Heart left ventricle (tissue), 16 donors: ENCODE measurements at regions not wholly inside any gene's neighbourhood (a gene's known extent, or its start where the extent isn't known, plus 50 kb on each side); places are given as distances from the start of the nearest gene placed in this dataset.

Experiments
- ATAC-seq, 4 donors: fragments of 200-7000 bp; cut with Tn5 transposase; one replicate each; pipeline ENCODE4 v1.9.1; 2020 to 2022; ENCODE audit warnings: moderate library complexity in 4 of 4, mild to moderate bottlenecking in 3 of 4, moderate number of reproducible peaks in 1 of 4
- DNase-seq, 5 donors: peaks; one replicate each; pipeline ENCODE4 v3.0.0-alpha.2; 2020
- H3K27ac ChIP-seq, 12 donors: fragments of 200-600 bp; sonication (generic) in 4 of 12; one replicate each; pipeline versions ENCODE4 v1.5.0 to v1.8.0; 2016 to 2022; ENCODE audit warnings: mild to moderate bottlenecking in 2 of 12
- H3K27me3 ChIP-seq, 9 donors: fragments of 200-600 bp; sonication (generic) in 2 of 9; one replicate each; pipeline versions ENCODE4 v1.5.1 to v1.8.0; 2016 to 2022; ENCODE audit warnings: mild to moderate bottlenecking in 3 of 9
- H3K36me3 ChIP-seq, 9 donors: fragments of 200-600 bp; sonication (generic) in 2 of 9; one replicate each; pipeline versions ENCODE4 v1.5.0 to v1.8.0; 2018 to 2022; ENCODE audit warnings: mild to moderate bottlenecking in 2 of 9
- H3K4me1 ChIP-seq, 12 donors: fragments of 200-600 bp; sonication (generic) in 4 of 12; one replicate each; pipeline versions ENCODE4 v1.5.0 to v1.8.0; 2016 to 2022; ENCODE audit warnings: mild to moderate bottlenecking in 3 of 12
- H3K4me3 ChIP-seq, 12 donors: fragments of 200-600 bp; sonication (generic) in 4 of 12; one replicate each; pipeline versions ENCODE4 v1.5.0 to v1.8.0; 2017 to 2022; ENCODE audit warnings: mild to moderate bottlenecking in 9 of 12, moderate library complexity in 4 of 12
- H3K9me3 ChIP-seq, 12 donors: fragments of 200-600 bp; sonication (generic) in 4 of 12; one replicate each; pipeline versions ENCODE4 v1.5.0 to v1.8.0; 2016 to 2022; ENCODE audit warnings: mild to moderate bottlenecking in 1 of 12
- CTCF ChIP-seq, 12 donors: fragments of 200-600 bp; sonication (generic) in 4 of 12; IDR thresholded peaks; one replicate each; pipeline versions ENCODE4 v1.5.0 to v1.8.0; 2018 to 2022; ENCODE audit warnings: antibody characterized with exemption in 12 of 12, mild to moderate bottlenecking in 5 of 12
- POLR2A ChIP-seq, 2 donors: fragments of 450-650 bp; IDR thresholded peaks; one replicate each; pipeline ENCODE4 v1.6.1; 2017; ENCODE audit warnings: antibody characterized with exemption in 2 of 2, mild to moderate bottlenecking in 2 of 2, moderate library complexity in 2 of 2
- WGBS, 4 donors: extraction: QIAGEN DNeasy Blood & Tissue Kit in 2 of 4; methylation state at CpG; one replicate each; pipeline versions ENCODE4 v1.1.5 to v1.1.7; 2013 to 2018; 5-methylcytosine and 5-hydroxymethylcytosine counted together
- intact Hi-C, 10 donors: fragments of 100-400 bp; cut with DNase I; formaldehyde crosslinking; loops; one replicate each; pipeline versions ENCODE4 v1.11.1 to v1.14.2; 2022
- donor health status: ischemic (EF 13 %, LVEDD 7.1; RV severe dilation, severe dysfunction).
- donor health status: healthy with polysubstance abuse.
- donor health status: DM: no; HTN: yes; CAD: no.
- donor health status: DM: no; HTN: no; CAD: no.
- donor health status: ischemic (EF 25% LVEDD 6.9; RV normal size, moderate dysfunction).
- donor health status: ischemic (EF 25% LVEDD 5.7; RV mildly dilated, moderate dysfunction).
- donor health status: healthy.
- donor health status: DM: yes; HTN: yes; CAD: no.
- donor health status: ischemic (EF 35%, LVEDD 5.7; RV mildly dilated, moderate dysfunction).
- donor health status: nonischemic (EF 11% LVEDD 7.7; RV severe dilation, severe dysfunction).
- donor health status: DM: yes; HTN: yes; CAD: no.
- donor health status: PGD.
- donor health status: ischemic (EF 29% LVEDD 5.4; RV normal size, mild dysfunction).
- donor health status: nonischemic (EF 23%, LVEDD 6.1; RV moderate dilation, normal function).

- Histone ChIP-seq H3K9me3 (no peaks in the 10 kb centered on the region), H3K4me3 (no peak overlapping the region), H3K4me1 (no peaks in the 10 kb centered on the region), H3K27ac (no peak overlapping the region), H3K36me3 (no peaks in the 10 kb centered on the region), H3K27me3 (no peaks in the 10 kb centered on the region)
- intact Hi-C loops: no loop called here
- TF ChIP-seq CTCF (IDR thresholded peaks at IDR 0.05) (no peak), POLR2A (IDR thresholded peaks at IDR 0.05) (no peak)
- ATAC-seq: no peak
- WGBS, 4 donors: 58 to 73% (median 68%) methylated on average over 2 of the region's 2 CpGs
- DNase-seq: no peak
These were observed 2164.0 kb downstream of the PCDH7 start for GRCh38 chr4:32884198-32884597.

- Histone ChIP-seq H3K36me3 (no peaks in the 10 kb centered on the region), H3K27ac (no peak overlapping the region), H3K4me1 (no peaks in the 10 kb centered on the region), H3K4me3 (no peak overlapping the region), H3K9me3 (no peaks in the 10 kb centered on the region), H3K27me3 (no peaks in the 10 kb centered on the region)
- WGBS, 4 donors: 77 to 88% (median 80%) methylated on average over 4 of the region's 4 CpGs
- ATAC-seq: no peak
- TF ChIP-seq CTCF (IDR thresholded peaks at IDR 0.05) (no peak), POLR2A (IDR thresholded peaks at IDR 0.05) (no peak)
- intact Hi-C loops: no loop called here
- DNase-seq: no peak
These were observed 2170.2 kb downstream of the PCDH7 start for GRCh38 chr4:32890398-32890797.

GRCh38 chr4:32909053-32909452 lies 2188.9 kb downstream of the PCDH7 start:
- DNase-seq: no peak

GRCh38 chr4:32909736-32910135 lies 2189.6 kb downstream of the PCDH7 start:
- H3K27ac ChIP-seq: no peak overlapping the region
- no peaks in the 10 kb centered on the region for H3K4me1 ChIP-seq
- WGBS, 4 donors: 83 to 94% (median 92%) methylated on average over 2 of the region's 2 CpGs
- ATAC-seq: no peak
- H3K36me3 ChIP-seq: no peaks in the 10 kb centered on the region
- no peaks in the 10 kb centered on the region for H3K27me3 ChIP-seq
- no peak for DNase-seq
- TF ChIP-seq CTCF (IDR thresholded peaks at IDR 0.05) (no peak), POLR2A (IDR thresholded peaks at IDR 0.05) (no peak)
- no peak overlapping the region for H3K4me3 ChIP-seq
- intact Hi-C loops: no loop called here
- peaks cover 0 to 30% (median 2%) of the 10 kb centered on the region in 12 donors for H3K9me3 ChIP-seq

More at GRCh38 chr4:32909053-32909452, 2188.9 kb downstream of the PCDH7 start:
- Histone ChIP-seq H3K36me3 (no peaks in the 10 kb centered on the region), H3K4me1 (no peaks in the 10 kb centered on the region), H3K4me3 (no peak overlapping the region), H3K27me3 (no peaks in the 10 kb centered on the region), H3K9me3 (peaks cover 0 to 30% (median 2%) of the 10 kb centered on the region in 12 donors), H3K27ac (no peak overlapping the region)
- TF ChIP-seq CTCF (IDR thresholded peaks at IDR 0.05) (no peak), POLR2A (IDR thresholded peaks at IDR 0.05) (no peak)
- ATAC-seq: no peak
- intact Hi-C loops: no loop called here
- 79 to 93% (median 86%) methylated on average over 3 of the region's 3 CpGs for WGBS, 4 donors
